Neuronal stem cell (in vitro differentiated cells): ENCODE measurements at regions not wholly inside any gene's neighbourhood (a gene's known extent, or its start where the extent isn't known, plus 50 kb on each side); places are given as distances from the start of the nearest gene placed in this dataset.
A peak's percentile ranks its signal among the peaks of the same experiment; 100 is the strongest.

ENCODE experiments used
- DNase-seq: peaks from one replicate; pipeline ENCODE4 v3.0.0-alpha.2; 2013; ENCODE audit warnings: low spot score
- H2AFZ ChIP-seq: one replicate; pipeline ENCODE4 v1.6.1; 2013; ENCODE audit warnings: mild to moderate bottlenecking, low read length, inconsistent platforms
- H2AK5ac ChIP-seq: 2 replicates; pipeline ENCODE4 v1.6.1; 2013; ENCODE audit warnings: low read depth, mild to moderate bottlenecking, inconsistent platforms, low read length, moderate library complexity, mixed read lengths
- H2BK120ac ChIP-seq: 2 replicates; pipeline ENCODE4 v1.6.1; 2013; ENCODE audit warnings: low read depth, mild to moderate bottlenecking, inconsistent platforms, low read length, moderate library complexity, mixed read lengths
- H2BK12ac ChIP-seq: one replicate; pipeline ENCODE4 v1.6.1; 2013; ENCODE audit warnings: low read length, inconsistent platforms
- H2BK15ac ChIP-seq: 2 replicates; pipeline ENCODE4 v1.6.1; 2013; ENCODE audit warnings: mild to moderate bottlenecking, low read length, inconsistent platforms, mixed read lengths
- H2BK5ac ChIP-seq: one replicate; pipeline ENCODE4 v1.6.1; 2013; ENCODE audit warnings: inconsistent platforms, mild to moderate bottlenecking, low read length, moderate library complexity
- H3K14ac ChIP-seq: one replicate; pipeline ENCODE4 v1.6.1; 2013; ENCODE audit warnings: low read length, inconsistent platforms
- H3K18ac ChIP-seq: 2 replicates; pipeline ENCODE4 v1.6.1; 2013; ENCODE audit warnings: low read length, inconsistent platforms
- H3K23ac ChIP-seq: 2 replicates; pipeline ENCODE4 v1.6.1; 2013; ENCODE audit warnings: low read depth, mild to moderate bottlenecking, mixed read lengths, low read length, inconsistent platforms; ENCODE audit not compliant: poor library complexity
- H3K27ac ChIP-seq: replicated peaks from 3 replicates; pipeline ENCODE4 v1.5.1; 2013; ENCODE audit warnings: low read length, inconsistent platforms
- H3K27me3 ChIP-seq, 3 experiments: 2 replicates each; pipeline ENCODE4 v1.6.1; 2013; ENCODE audit warnings: low read length in 3 of 3, mild to moderate bottlenecking in 2 of 3, inconsistent platforms in 1 of 3, low read depth in 1 of 3, mixed read lengths in 1 of 3, moderate library complexity in 1 of 3; ENCODE audit not compliant: control insufficient read depth in 3 of 3, insufficient read depth in 3 of 3
- H3K36me3 ChIP-seq, 2 donors: replicated peaks in 1 of 2; 2 replicates each; pipeline ENCODE4 v1.6.1; 2013; ENCODE audit warnings: low read length in 2 of 2; ENCODE audit not compliant: control insufficient read depth in 2 of 2, insufficient read depth in 2 of 2
- H3K4ac ChIP-seq: 2 replicates; pipeline ENCODE4 v1.6.1; 2013; ENCODE audit warnings: inconsistent platforms, mild to moderate bottlenecking, low read length, moderate library complexity
- H3K4me1 ChIP-seq, 2 donors: 1 replicate in 1 of 2; 2 replicates in 1 of 2; pipeline ENCODE4 v1.6.1; 2013; ENCODE audit warnings: low read length in 2 of 2, low read depth in 1 of 2; ENCODE audit not compliant: control insufficient read depth in 2 of 2, insufficient read depth in 1 of 2
- H3K4me2 ChIP-seq: one replicate; pipeline ENCODE4 v1.6.1; 2013; ENCODE audit warnings: mild to moderate bottlenecking, low read length, inconsistent platforms; ENCODE audit not compliant: insufficient read depth, poor library complexity, severe bottlenecking
- H3K4me3 ChIP-seq, 2 donors: 2 replicates each; pipeline ENCODE4 v1.5.1; 2013; ENCODE audit warnings: low read length in 2 of 2, mild to moderate bottlenecking in 2 of 2, inconsistent platforms in 1 of 2, moderate library complexity in 1 of 2
- H3K79me1 ChIP-seq: one replicate; pipeline ENCODE4 v1.6.1; 2013; ENCODE audit warnings: low read depth, mild to moderate bottlenecking, inconsistent platforms, low read length, moderate library complexity
- H3K9ac ChIP-seq: one replicate; pipeline ENCODE4 v1.6.1; 2013; ENCODE audit warnings: mild to moderate bottlenecking, low read depth, low read length, inconsistent platforms; ENCODE audit not compliant: poor library complexity
- H3K9me3 ChIP-seq, 2 donors: replicated peaks in 1 of 2; 2 replicates each; pipeline versions ENCODE3 to v1.6.1; 2013; ENCODE audit warnings: low read length in 2 of 2, mild to moderate bottlenecking in 2 of 2, inconsistent platforms in 1 of 2, low read depth in 1 of 2, mixed read lengths in 1 of 2, moderate library complexity in 1 of 2; ENCODE audit not compliant: control insufficient read depth in 2 of 2, insufficient read depth in 1 of 2
- H4K8ac ChIP-seq: one replicate; pipeline ENCODE4 v1.6.1; 2013; ENCODE audit warnings: low read depth, mild to moderate bottlenecking, inconsistent platforms, low read length, moderate library complexity
- H4K91ac ChIP-seq: one replicate; pipeline ENCODE4 v1.6.1; 2013; ENCODE audit warnings: low read length, low read depth, mild to moderate bottlenecking, inconsistent platforms; ENCODE audit not compliant: poor library complexity
- WGBS, 2 donors: extraction: QIAGEN DNeasy Blood & Tissue Kit; methylation state at CpG; one replicate each; pipeline ENCODE4 v1.1.7; 2013; ENCODE audit warnings: missing lambda C conversion rate in 2 of 2, mixed read lengths in 1 of 2; ENCODE audit not compliant: insufficient read length in 2 of 2, insufficient replicate concordance in 1 of 2; ENCODE audit errors: extremely low coverage in 2 of 2; 5-methylcytosine and 5-hydroxymethylcytosine counted together

DNA sequence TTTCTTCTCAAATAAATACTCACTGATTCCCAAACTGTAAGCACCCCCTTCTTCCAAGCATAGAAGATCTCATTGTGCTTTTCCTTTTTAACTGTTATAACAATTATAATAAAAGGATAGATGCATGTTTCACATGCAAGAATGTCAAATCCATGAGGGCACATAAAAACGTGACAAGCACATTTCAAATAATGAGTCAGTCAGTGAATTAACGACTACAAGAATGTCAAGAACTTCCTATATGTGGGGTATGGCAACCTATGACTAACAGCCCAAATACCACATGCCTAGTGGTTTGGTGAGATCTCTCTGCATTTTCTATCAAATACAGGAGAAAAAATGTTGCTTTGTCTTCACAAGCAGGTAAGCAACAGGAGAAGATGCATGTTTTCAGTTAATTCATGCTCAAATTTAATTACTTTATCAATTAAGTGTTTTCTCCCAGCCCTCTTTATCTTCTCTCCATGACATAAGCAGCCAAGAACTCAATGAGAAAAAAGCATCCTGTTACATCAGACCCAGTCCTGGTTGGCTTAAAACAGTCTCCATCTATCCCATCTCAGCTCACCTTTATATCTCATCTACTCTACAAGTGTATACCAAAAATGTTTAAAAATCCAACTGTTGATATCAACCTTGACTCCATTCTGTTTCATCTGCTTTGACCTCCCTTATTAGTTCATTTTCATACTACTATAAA is 181.5 kb upstream of the LMCD1 start:
- H3K27me3 ChIP-seq, result no peaks in the 10 kb centered on the region
- H2BK12ac ChIP-seq, result no peak overlapping the region
- no peak overlapping the region for H2AK5ac ChIP-seq
- DNase-seq, result no peak
- no peaks in the 10 kb centered on the region for H3K36me3 ChIP-seq
- H2BK120ac ChIP-seq, result no peak overlapping the region
- no peak overlapping the region for H2BK15ac ChIP-seq
- no peak overlapping the region for H3K4me3 ChIP-seq
- no peak overlapping the region for H2AFZ ChIP-seq
- H3K9me3 ChIP-seq, result no peaks in the 10 kb centered on the region
- H3K79me1 ChIP-seq, result no peaks in the 10 kb centered on the region
- H3K9ac ChIP-seq, result no peak overlapping the region
- H4K91ac ChIP-seq, result no peak overlapping the region
- WGBS, 2 donors, result no CpG with 5 or more reads among the region's 2 CpGs
- no peak overlapping the region for H2BK5ac ChIP-seq
- H3K23ac ChIP-seq, result no peak overlapping the region
- H3K14ac ChIP-seq, result no peak overlapping the region
- no peaks in the 10 kb centered on the region for H3K4me1 ChIP-seq
- no peak overlapping the region for H4K8ac ChIP-seq
- no peak overlapping the region for H3K4me2 ChIP-seq
- no peak overlapping the region for H3K27ac ChIP-seq
- H3K18ac ChIP-seq, result no peak overlapping the region
- H3K4ac ChIP-seq, result no peak overlapping the region

DNA sequence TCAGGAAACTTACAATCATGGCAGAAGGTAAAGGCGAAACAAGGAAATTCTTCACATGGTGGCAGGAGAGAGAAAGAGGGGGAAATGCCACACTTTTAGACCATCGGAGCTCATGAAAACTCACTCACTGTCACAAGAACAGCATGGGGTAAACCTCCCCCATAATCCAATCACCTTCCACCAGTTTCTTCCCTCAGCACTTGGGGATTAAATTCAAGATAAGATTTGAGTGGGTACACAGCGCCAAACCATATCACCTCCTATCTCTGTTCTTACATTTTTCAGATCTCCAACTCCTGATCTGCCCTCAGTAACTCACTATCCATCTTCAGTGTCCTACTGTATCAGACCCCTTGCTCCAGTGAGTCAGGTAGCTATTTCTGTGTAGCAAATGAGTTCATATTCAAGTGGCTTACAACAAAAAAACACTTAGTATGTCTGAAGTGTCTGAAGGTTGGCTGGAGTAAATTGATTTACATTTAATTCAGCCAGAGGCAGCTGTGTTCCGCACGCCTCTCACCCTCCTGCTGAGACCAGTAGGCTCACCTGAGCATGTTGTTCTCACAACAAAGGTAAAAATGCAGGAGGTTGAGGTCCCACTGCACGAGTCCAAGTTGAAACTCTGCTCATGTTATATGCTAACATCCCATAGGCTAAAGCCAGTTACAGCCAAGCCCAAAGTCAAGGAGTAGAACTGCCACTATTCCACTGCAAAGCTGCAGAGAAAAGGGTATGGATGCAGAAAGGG is 180.7 kb upstream of the LMCD1 start:
- H3K36me3 ChIP-seq, result no peaks in the 10 kb centered on the region
- H3K4me3 ChIP-seq, result no peak overlapping the region
- H3K27me3 ChIP-seq, result no peaks in the 10 kb centered on the region
- no peak overlapping the region for H3K9ac ChIP-seq
- H2AK5ac ChIP-seq, result no peak overlapping the region
- H4K8ac ChIP-seq, result no peak overlapping the region
- H2AFZ ChIP-seq, result no peak overlapping the region
- no peak overlapping the region for H3K18ac ChIP-seq
- H2BK5ac ChIP-seq, result no peak overlapping the region
- H3K4me1 ChIP-seq, result no peaks in the 10 kb centered on the region
- no peak for DNase-seq
- no peak overlapping the region for H2BK12ac ChIP-seq
- H3K4ac ChIP-seq, result no peak overlapping the region
- no peak overlapping the region for H3K14ac ChIP-seq
- H3K79me1 ChIP-seq, result no peaks in the 10 kb centered on the region
- no peak overlapping the region for H3K27ac ChIP-seq
- no peak overlapping the region for H3K4me2 ChIP-seq
- no peak overlapping the region for H3K23ac ChIP-seq
- WGBS, 2 donors, result no CpG with 5 or more reads among the region's 6 CpGs
- no peaks in the 10 kb centered on the region for H3K9me3 ChIP-seq
- no peak overlapping the region for H2BK120ac ChIP-seq
- no peak overlapping the region for H4K91ac ChIP-seq
- H2BK15ac ChIP-seq, result no peak overlapping the region

DNA sequence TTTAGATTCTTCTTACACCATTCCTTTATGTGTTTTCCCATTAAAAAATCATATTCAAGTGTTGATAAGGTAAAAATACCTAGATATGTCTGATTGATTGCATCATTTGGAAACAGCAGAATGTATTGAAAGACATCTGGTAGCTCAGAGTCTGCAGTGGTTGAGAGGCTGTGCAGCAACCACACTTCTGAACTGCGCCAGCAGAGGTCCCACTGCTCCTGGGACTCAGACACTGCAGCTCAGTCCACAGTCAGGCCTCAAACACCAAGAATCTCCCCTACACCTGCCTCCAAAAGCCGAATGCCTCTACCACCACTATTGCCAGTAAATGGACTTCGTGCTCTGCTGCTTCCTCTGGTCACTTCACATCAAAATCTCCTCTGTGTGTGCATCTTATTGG is 176.9 kb upstream of the LMCD1 start:
- H2BK15ac ChIP-seq, result no peak overlapping the region
- H3K4me3 ChIP-seq, result no peak overlapping the region
- H3K27ac ChIP-seq, result no peak overlapping the region
- H3K18ac ChIP-seq, result no peak overlapping the region
- no peaks in the 10 kb centered on the region for H3K27me3 ChIP-seq
- H2AK5ac ChIP-seq, result no peak overlapping the region
- no peak overlapping the region for H4K8ac ChIP-seq
- H3K9ac ChIP-seq, result no peak overlapping the region
- no peak overlapping the region for H3K4me2 ChIP-seq
- no peak overlapping the region for H3K23ac ChIP-seq
- no peaks in the 10 kb centered on the region for H3K36me3 ChIP-seq
- no peaks in the 10 kb centered on the region for H3K9me3 ChIP-seq
- no peak overlapping the region for H4K91ac ChIP-seq
- H2AFZ ChIP-seq, result no peak overlapping the region
- WGBS, 2 donors, result no CpG with 5 or more reads among the region's 3 CpGs
- H3K79me1 ChIP-seq, result no peaks in the 10 kb centered on the region
- H2BK5ac ChIP-seq, result no peak overlapping the region
- H3K4ac ChIP-seq, result no peak overlapping the region
- peak; percentile 5 for DNase-seq
- peaks cover 0 to 5% of the 10 kb centered on the region in 2 donors for H3K4me1 ChIP-seq
- no peak overlapping the region for H3K14ac ChIP-seq
- no peak overlapping the region for H2BK12ac ChIP-seq
- H2BK120ac ChIP-seq, result no peak overlapping the region

DNA sequence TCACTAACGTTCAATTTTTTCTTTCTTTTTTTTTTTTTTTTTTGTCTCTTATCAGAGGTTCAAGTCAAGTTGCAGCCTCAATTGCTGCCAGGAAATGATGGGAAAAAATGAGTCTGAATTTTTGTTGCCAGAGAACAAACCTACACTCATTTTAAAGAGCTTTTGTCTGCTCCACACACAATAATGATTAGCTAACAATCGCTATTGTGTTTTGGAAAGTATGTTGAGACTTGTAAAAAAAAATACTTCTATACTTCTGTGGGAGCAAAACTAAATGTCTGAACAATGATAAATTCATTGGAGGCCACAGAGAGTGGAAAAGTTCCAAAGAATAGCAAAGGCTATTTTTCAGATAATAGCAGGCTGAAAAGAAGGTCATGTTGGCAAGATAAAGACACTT is 176.3 kb upstream of the LMCD1 start:
- Histone ChIP-seq H3K79me1 (no peaks in the 10 kb centered on the region), H3K23ac (no peak overlapping the region), H2BK5ac (no peak overlapping the region), H3K27me3 (no peaks in the 10 kb centered on the region), H2AK5ac (no peak overlapping the region), H4K91ac (no peak overlapping the region), H2BK120ac (no peak overlapping the region), H2BK15ac (no peak overlapping the region), H2AFZ (no peak overlapping the region), H3K4me3 (no peak overlapping the region), H3K36me3 (no peaks in the 10 kb centered on the region), H3K4me2 (no peak overlapping the region), H3K18ac (no peak overlapping the region), H3K14ac (no peak overlapping the region), H3K27ac (no peak overlapping the region), H3K4ac (no peak overlapping the region), H3K9me3 (no peaks in the 10 kb centered on the region), H3K9ac (no peak overlapping the region), H4K8ac (no peak overlapping the region), H2BK12ac (no peak overlapping the region), H3K4me1 (peaks cover 0 to 5% of the 10 kb centered on the region in 2 donors)
- no peak for DNase-seq
- WGBS, 2 donors, result no CpG with 5 or more reads among the region's 2 CpGs
